Fibroblast of upper back skin (primary cell): ENCODE measurements at regions not wholly inside any gene's neighbourhood (a gene's known extent, or its start where the extent isn't known, plus 50 kb on each side); places are given as distances from the start of the nearest gene placed in this dataset.

ENCODE experiments used
- DNase-seq: peaks from one replicate; pipeline ENCODE4 v3.0.0-alpha.2; 2013

GRCh38 chr2:41826921-41827320 is 220.9 kb upstream of the PKDCC start:
- DNase-seq: no peak

GRCh38 chr2:41827354-41827971 is 220.4 kb upstream of the PKDCC start:
- no peak for DNase-seq

DNA sequence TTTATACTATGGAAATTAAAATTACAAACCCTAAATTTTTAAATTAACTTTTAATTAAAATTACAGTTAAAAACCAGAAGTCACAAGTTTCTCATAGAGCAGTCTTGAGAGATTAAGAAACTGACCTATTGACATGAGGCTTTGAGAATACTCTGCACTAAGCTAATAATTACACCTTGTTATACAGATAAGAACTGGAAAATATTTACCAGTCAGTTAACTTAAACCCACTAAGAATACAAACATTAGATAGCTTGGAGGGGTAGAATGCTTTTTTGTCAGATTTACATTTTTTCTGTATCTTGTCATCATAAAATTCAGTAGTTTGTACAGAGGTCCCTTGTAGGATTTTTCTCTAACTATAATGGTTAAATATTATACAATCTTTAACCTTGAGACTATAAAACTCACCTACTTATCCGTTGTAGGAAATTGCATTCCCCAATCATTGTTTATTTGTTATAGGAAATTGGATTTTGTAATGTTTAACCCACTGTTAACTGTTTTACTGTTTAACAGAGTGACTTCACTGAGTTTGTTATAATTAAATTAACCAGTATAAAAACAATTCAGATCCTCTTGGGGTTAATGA is 219.7 kb upstream of the PKDCC start:
- DNase-seq: no peak

GRCh38 chr2:41829052-41829451 is 218.8 kb upstream of the PKDCC start:
- no peak for DNase-seq

DNA sequence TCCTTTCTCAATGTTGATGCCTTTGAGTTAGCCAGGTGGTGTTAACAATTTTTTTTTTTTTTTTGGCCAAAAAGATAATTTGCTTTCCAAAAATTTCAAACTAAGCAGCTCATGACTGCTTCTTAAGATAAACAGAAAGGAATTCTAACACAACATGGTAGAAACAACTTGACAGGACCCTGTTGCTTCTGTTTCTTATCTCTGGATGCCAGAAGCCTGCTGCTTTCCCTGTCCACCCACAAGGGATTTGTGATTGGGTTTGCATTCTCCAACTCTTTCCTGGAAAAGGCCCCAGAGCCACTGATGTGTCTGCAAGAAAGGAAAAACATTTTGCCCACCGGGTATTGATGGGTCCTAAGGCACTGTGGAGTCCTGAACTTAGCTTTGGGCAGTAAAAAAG is 217.2 kb upstream of the PKDCC start:
- DNase-seq: no peak

GRCh38 chr2:41832218-41832617 is 215.6 kb upstream of the PKDCC start:
- DNase-seq: no peak

DNA sequence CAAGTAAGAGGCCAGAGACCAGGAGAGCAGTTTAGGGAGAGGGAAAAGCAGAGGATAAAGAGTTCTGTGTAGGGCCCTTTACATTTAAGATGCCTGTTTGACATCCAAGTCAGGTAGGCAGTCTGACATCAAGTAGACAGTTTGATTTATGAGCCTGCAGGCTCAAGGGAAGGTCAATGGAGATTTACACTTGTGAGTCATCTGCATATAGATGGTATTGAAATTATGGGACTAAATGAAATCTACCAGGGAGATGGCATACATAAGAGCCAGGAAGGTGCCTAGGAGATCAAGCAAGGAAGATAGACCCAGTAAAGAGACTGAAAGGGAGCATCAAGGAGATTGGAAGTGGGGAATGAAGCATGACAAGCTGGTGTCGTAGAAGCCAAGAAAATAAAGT is 212.4 kb upstream of the PKDCC start:
- DNase-seq: no peak

DNA sequence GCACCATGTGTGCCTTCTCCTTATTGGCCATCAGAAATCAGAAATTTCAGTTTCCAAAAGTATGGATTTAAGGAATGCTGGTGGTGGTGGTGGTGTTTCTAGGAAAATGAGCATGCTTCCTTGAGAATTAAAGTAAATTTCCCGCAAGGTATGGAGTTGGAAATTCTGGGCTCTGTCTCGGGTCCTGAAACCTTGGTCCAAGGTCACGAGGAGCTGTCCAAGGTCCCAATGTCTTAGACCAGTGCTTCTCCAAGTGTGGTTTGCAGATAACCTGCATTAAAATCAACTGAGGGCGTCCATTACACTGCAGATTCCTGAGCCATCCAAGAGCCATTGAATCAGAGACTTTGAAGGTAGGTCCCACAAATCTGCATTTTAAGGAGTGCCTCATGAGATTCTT is 210.9 kb upstream of the PKDCC start:
- DNase-seq: peak; percentile 45

DNA sequence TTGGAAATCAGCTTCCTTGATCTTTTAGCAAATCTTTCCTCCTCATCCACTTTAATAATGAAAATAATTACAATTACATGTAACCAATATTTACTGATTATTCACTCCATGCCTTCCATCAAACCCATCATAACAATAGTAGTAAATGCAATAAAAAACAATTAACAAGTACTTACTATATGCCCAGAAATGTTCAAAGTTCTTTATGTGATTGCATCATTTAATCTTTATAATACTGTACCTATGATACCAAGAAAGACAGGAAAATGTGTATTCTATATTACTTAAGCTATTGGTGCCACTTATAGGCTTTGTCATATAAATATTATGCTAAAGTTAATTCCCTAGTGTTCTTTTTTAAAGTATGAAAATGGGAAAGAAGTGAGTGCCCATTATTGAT is 210.2 kb upstream of the PKDCC start:
- DNase-seq: no peak

GRCh38 chr2:41840702-41841551 is 206.9 kb upstream of the PKDCC start:
- peak; percentile 97 for DNase-seq

GRCh38 chr2:41846962-41847361 is 200.9 kb upstream of the PKDCC start:
- no peak for DNase-seq

GRCh38 chr2:41847744-41848441 is 199.9 kb upstream of the PKDCC start:
- no peak for DNase-seq

DNA sequence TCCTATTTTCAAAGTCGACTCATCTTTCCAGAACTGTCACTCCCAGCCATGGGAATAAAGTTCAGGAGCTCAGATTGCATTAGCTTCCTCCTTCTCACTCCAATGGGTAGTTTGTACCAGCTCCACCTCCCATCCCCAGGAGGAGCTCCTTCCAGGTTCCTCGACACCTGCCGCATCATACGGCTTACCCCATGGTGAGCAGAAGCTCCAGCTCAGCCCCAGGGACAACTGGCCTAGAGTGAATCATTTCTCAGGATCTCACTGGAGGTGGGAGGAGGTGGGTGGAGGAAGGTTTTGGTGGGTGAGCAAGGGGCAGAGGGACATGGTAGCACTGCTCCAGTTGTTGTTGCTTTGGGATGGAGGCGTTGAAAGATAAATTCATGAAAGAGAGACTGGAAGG is 196.3 kb upstream of the PKDCC start:
- DNase-seq: no peak

DNA sequence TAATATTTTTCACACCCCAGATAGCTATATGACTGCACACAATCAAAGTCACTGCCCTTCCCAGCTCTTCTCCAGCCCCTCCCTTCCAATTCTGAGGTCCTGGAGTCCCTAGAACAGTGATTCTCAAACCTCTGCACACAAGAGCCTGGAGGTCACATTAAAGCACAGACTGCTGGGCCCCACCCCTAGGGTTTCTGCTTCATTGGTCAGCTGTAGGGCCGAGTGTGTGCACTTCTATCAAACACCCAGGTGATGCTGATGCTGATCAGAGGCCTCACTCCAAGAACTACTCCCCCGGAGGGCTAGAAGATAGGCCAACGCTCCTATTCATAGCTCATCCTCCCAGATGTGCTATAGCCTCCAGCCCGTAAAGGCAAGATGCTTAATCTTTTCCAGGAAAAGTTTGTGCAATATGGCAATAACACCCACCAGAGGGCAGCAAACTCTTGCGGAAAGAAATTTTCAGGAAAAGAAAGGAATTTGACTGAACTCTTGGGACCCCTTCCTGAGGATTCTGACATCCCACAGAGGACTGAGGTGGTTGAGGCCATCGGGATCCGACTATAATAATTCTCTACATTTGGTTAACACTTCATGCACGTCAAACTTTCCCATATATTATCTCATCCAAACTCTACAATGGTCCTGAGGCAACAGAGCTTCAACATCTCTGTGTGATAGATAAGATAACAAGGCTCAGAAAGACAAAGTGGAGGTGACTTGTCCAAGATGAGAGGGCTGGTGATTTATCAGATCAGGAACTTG is 194.2 kb upstream of the PKDCC start:
- DNase-seq: peak; percentile 73

- peak; percentile 12 for DNase-seq
Measured at GRCh38 chr2:41854227-41854626, 193.6 kb upstream of the PKDCC start.

- DNase-seq: no peak
Measured at GRCh38 chr2:41856946-41857345, 190.9 kb upstream of the PKDCC start.

- peak; percentile 59 for DNase-seq
Measured at GRCh38 chr2:41859615-41860514, 188.0 kb upstream of the PKDCC start.

- no peak for DNase-seq
Measured at GRCh38 chr2:41863062-41863461, 184.8 kb upstream of the PKDCC start.

DNA sequence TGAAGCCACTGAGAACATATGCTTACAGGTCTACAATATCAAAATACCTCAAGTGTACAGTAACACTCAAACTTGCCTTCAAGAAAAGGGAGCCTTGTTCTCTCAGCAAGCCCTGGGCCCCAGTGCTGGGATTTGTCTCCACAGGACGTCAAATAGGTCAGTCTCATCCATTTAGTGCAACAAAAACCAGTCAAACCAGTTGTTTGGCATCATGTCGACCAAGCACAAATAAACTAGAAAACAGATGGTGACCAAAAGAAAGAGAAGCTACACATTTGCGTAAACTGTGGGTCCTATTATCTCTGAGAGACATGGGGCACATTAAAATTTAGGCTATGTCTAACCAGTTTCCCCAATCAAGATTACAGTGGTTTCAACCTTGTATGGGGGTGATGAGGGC is 182.6 kb upstream of the PKDCC start:
- no peak for DNase-seq

DNA sequence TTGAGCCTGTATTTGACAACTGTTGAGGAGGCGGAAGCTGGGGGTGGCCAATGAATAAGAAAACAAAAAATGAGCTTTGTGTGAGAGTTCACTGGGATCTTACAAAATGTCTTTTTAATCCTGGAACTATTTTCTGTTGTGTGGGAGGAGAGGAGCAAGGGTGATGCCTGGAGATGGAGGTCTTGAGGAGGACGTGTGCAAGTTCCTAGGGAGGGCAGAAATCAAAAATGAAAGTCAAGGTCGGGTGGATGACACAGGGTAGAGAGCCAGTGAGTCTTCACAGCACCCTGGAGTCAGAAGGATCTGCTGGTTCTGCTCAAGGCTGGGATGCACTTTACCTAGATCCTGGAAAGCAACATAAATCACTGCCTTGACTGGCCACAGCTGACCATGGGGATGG is 180.3 kb upstream of the PKDCC start:
- peak; percentile 8 for DNase-seq

GRCh38 chr2:41869542-41870264 is 178.1 kb upstream of the PKDCC start:
- DNase-seq: peak; percentile 66
